ENCODE measurements at regions not wholly inside any gene's neighbourhood (a gene's known extent, or its start where the extent isn't known, plus 50 kb on each side); places are given as distances from the start of the nearest gene placed in this dataset.
"Not testable (repeated sequence)": the region's sequence is repeated elsewhere in the genome, so short reads cannot be mapped to it uniquely, and the experiment has no call there.

DNA sequence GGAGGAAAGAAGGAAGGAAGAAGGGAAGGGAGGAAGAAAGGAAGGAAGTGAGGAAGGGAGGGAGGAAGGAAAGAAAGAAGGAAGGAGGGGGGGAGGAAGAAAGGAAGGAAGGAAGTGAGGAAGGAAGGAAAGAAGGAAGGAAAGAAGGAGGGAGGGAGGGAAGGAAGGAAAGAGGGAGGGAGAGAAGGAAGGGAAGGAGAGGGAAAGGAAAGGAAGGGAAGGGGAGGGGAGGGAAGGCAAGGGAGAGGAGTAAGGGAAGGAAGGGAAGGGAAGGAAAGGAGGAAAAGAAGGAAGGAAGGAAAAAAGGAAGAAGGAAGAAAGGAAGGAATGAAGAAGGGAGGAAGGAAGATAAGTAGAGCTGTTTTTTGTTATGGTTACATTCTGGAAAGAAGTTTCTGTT is 141.2 kb downstream of the LRRC3B start:
- DNase-seq (ENCODE audit: low read depth, low spot score): no peak

DNA sequence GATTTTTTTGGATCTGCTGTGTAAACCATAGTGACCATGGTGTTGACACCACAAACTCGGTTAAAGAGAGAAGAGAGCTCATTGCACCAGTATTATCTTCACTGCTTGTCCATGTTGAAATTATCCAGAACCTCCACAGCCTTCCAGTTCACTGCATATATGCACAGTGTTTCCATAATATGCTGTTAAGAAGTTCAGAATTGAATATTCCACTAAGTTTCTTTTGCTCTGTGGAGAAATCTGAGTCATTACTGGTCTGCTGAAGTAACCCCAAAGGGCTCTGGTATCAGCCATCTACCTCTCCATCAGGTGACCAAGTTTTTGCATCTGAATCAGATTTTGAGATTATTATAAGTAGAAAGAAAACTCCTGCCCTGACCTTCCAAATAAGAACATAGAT is 143.5 kb downstream of the LRRC3B start:
- DNase-seq (ENCODE audit: low read depth, low spot score): no peak

DNA sequence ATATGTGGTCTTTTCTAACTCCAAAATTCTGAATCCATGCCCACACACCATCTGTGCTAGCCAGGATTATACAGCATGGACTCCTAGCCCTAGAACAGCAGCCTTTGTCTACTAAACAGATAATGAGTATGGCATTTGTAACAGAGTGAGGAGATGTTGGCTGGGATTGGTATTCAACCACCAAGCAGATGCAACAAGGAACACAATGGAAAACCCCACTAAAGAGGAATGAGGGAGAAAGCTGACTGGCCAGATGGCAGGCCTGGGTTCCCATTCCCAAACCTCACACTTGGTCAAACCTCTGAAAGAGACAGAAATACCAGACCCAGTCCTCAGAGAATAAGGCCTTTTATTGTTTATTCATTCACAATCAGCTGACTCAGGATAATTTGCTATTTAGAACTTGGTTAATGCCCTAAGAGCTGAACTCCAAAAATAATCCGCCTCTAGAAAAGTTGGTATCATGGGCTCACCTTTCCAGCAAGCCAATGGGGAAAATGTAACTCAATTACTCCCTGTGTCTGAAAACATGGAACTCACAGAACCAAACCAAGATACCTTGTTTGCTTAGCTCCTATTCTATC is 145.6 kb downstream of the LRRC3B start:
- no peak for DNase-seq (ENCODE audit: low read depth, low spot score)

GRCh38 chr3:26799679-26800317 is 177.2 kb downstream of the LRRC3B start:
- no peak for DNase-seq (ENCODE audit: low read depth, low spot score)

- no peak for DNase-seq (ENCODE audit: low read depth, low spot score)
Observed at GRCh38 chr3:26807272-26807671, 184.7 kb downstream of the LRRC3B start.

DNA sequence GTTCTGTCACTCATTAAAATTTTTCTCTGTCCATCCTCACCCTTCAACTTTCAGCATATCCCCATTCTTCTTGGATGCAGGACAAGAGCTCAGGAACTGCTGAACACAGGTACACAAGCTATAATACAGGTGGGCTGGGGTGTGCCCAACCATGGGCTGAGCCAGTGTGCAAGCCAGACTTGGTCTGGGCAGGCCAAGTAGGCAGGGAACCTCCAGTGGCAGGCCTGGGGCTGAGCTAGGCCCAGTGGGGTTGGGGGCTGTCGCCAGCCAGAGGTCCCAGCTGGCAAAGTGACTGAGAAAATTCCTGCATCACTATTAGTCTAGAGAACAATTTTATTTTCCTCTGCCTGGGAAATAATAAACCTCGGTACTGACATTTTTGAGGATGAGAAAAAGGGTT is 202.9 kb downstream of the LRRC3B start:
- DNase-seq (ENCODE audit: low read depth, low spot score): no peak

DNA sequence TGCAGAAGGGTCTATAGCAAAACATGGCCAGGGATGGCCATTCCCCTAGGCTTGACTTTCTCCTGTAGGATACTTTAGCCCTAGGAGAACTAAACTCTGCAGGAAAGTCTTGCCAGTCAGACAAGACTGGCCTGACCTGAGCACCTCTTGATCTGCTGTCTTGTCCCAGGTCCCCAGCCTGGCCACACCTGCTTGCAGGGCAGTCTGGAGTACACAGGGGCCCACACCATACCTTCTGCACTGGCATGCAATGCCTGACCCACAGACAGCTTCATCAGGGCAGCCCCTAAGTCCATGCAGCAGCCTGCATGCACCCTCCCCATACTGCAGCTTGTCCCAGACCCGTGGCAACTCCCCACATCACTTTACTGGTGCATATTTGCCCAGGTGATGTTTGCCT is 204.6 kb downstream of the LRRC3B start:
- DNase-seq (ENCODE audit: low read depth, low spot score): no peak

- no peak for DNase-seq (ENCODE audit: low read depth, low spot score)
Observed at GRCh38 chr3:26838026-26838425, 215.5 kb downstream of the LRRC3B start.

- no peak for DNase-seq (ENCODE audit: low read depth, low spot score)
Observed at GRCh38 chr3:26839001-26839400, 216.4 kb downstream of the LRRC3B start.

DNA sequence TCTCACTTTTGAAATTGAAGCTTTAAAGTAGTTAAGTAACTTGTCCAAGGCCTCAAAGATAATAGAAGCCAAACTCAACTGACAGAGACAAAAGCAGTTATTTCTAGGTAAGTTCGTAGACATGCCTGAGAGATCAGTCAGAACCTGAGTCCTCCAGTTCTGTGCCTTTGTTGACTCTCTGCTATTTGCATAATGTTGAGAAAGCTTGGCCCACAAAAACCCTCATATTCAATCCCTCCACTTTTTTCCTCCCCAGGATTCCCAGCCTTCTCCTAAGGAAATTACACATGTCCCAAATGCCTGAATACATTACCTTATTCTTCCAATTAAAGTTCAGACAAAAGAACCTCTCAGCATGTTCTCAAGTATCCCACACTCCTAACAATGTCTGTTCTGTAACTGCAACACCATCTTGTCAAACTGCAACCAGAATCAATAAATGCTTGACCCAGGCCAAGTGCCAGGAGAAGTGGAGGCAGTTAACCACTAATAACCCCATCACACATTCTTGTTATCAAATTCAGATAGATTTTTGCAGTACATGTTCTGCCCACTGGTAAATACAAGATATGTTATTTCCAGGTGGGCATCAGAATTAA is 217.8 kb downstream of the LRRC3B start:
- peak; percentile 28 for DNase-seq (ENCODE audit: low read depth, low spot score)

GRCh38 chr3:26845194-26845593 is 222.6 kb downstream of the LRRC3B start:
- no peak for DNase-seq (ENCODE audit: low read depth, low spot score)

GRCh38 chr3:26847680-26848079 is 225.1 kb downstream of the LRRC3B start:
- DNase-seq (ENCODE audit: low read depth, low spot score): no peak

DNA sequence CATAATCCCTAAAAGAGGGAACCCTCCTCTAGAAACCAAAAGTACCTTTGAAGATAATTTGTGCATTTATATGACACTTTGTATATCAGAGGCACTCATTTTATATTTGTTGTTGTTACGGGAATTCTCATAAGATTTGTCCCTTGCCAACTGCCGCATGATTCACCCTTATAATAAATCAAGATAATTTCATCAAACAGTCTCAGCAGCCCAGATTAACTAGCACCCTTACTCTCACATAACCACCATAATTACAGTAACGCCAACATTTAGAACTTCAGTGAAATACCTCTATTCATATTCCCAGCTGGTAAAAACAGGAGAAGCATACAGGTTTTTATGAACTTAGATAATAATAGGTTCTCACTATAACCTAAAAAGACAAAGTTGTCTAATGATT is 271.9 kb downstream of the LRRC3B start:
- DNase-seq (ENCODE audit: low read depth, low spot score): no peak

- no peak for DNase-seq (ENCODE audit: low read depth, low spot score)
Observed at GRCh38 chr3:26915208-26915607, 292.6 kb downstream of the LRRC3B start.

GRCh38 chr3:26920646-26921478 is 298.3 kb downstream of the LRRC3B start:
- DNase-seq (ENCODE audit: low read depth, low spot score): peak; percentile 20

DNA sequence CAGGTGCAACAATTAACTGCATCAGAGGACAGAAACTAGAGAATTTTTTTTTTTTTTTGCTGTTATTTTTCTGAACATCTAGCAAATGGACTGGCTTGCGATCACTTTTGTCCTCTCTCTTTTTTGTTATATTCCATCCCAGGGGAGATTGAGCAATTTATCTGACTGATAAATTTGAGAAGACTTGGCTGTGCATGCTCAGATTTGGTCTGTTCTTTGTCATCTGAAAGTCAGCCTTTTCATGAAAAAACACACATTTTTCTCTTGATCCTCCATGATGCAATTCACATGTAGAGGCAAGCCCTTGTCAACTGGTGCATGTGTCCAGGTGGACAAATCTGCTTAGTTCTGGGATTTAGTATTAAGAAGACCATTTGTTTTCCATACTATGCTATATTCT is 309.3 kb downstream of the LRRC3B start:
- no peak for DNase-seq (ENCODE audit: low read depth, low spot score)

DNA sequence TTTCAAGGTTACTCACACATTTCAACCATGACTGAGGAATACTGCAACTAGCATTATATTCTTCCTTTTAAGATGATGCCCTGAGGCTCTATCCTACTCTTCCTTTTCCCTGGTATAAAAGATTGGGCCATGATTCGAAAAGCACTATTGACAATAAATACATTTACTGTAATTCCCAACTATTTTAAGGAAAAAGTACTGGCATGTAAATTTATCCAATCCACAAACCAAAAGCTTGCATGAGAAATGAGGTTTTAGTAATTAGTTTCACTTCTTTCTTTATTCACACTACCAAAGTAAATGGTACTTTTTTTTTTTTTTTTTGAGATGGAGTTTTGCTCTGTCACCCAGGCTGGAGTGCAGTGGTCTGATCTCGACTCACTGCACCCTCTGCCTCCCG is 310.2 kb downstream of the LRRC3B start:
- no peak for DNase-seq (ENCODE audit: low read depth, low spot score)

- DNase-seq (ENCODE audit: low read depth, low spot score): not testable (repeated sequence)
Observed at GRCh38 chr3:26945480-26945879, 322.9 kb downstream of the LRRC3B start.

DNA sequence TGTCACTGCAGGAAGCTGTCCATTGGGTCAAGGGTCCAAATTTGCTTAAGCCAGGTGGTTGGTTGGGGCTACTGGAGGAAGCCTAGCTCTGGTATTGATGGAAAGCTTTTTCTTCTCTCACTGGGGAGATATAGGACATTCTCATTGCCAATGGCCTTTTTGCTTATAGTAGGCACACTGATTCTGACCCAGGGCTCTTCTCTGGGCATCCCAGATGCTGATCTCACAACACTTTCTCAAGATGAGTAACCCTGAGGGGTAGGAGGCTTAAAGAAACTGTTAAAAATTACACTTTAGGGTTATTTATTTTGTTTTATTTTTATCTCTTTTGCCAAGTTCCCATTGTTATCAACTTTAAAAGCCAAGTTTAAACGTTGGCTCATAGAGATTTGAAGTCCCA is 337.8 kb downstream of the LRRC3B start:
- DNase-seq (ENCODE audit: low read depth, low spot score): no peak

- DNase-seq (ENCODE audit: low read depth, low spot score): no peak
Observed at GRCh38 chr3:26962492-26963360, 340.2 kb downstream of the LRRC3B start.

DNA sequence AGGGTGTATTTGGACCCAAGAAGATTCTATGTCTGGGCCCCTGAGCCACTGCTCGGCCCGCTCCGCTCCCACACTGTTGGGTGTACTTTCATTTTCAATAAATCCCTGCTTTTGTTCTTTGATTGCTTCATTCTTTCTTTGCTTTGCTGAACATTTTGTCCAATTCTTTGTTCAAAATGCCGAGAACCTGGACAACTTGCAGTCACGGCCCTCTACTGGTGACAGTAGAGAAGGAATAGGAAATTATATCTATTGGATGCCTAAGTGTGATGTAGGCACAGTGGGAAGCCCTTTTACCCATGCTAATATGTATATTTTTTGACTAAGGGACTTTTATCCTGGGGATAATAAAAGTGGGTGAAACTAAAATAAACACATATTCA is 340.8 kb downstream of the LRRC3B start:
- DNase-seq (ENCODE audit: low read depth, low spot score): no peak

- no peak for DNase-seq (ENCODE audit: low read depth, low spot score)
Observed at GRCh38 chr3:26964313-26964712, 341.7 kb downstream of the LRRC3B start.
